Retinal pigment epithelial cell (primary cell): ENCODE measurements at regions not wholly inside any gene's neighbourhood (a gene's known extent, or its start where the extent isn't known, plus 50 kb on each side); places are given as distances from the start of the nearest gene placed in this dataset.

Experiments used
- DNase-seq: peaks from one replicate; pipeline ENCODE4 v3.0.0-alpha.2; 2010; ENCODE audit warnings: low read depth
- H3K4me3 ChIP-seq: 2 replicates; pipeline ENCODE4 v1.5.1; 2011; ENCODE audit warnings: mild to moderate bottlenecking, low read length, control low read depth, moderate library complexity
- TF ChIP-seq, protein P1 (sequence below): conservative IDR thresholded peaks from 2 replicates; pipeline ENCODE4 v1.5.1; 2011; ENCODE audit warnings: low read depth, low read length, control low read depth, inconsistent platforms

DNA sequence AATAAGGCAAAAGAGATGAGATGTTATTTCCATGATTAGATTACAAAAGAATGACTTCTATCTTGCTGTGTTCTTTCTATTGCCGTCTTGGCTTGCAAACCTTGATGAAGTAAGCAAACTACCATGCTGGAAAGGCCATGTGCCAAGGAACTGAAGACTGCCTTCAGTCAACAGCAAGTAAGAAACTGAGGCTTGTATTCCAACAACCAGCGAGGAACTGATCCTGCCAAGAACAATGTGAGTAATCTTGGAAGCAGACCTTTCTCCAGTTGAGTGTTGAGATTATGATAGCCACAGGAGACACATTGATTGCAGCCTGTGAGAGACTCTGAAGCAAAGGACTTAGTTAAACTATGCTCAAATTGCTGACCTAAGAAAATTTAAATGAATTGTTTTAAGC lies 164.6 kb upstream of the GRM3 start:
- no peak for DNase-seq
- H3K4me3 ChIP-seq = no peak overlapping the region
- TF ChIP-seq, protein P1, sequence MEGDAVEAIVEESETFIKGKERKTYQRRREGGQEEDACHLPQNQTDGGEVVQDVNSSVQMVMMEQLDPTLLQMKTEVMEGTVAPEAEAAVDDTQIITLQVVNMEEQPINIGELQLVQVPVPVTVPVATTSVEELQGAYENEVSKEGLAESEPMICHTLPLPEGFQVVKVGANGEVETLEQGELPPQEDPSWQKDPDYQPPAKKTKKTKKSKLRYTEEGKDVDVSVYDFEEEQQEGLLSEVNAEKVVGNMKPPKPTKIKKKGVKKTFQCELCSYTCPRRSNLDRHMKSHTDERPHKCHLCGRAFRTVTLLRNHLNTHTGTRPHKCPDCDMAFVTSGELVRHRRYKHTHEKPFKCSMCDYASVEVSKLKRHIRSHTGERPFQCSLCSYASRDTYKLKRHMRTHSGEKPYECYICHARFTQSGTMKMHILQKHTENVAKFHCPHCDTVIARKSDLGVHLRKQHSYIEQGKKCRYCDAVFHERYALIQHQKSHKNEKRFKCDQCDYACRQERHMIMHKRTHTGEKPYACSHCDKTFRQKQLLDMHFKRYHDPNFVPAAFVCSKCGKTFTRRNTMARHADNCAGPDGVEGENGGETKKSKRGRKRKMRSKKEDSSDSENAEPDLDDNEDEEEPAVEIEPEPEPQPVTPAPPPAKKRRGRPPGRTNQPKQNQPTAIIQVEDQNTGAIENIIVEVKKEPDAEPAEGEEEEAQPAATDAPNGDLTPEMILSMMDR = no peak

DNA sequence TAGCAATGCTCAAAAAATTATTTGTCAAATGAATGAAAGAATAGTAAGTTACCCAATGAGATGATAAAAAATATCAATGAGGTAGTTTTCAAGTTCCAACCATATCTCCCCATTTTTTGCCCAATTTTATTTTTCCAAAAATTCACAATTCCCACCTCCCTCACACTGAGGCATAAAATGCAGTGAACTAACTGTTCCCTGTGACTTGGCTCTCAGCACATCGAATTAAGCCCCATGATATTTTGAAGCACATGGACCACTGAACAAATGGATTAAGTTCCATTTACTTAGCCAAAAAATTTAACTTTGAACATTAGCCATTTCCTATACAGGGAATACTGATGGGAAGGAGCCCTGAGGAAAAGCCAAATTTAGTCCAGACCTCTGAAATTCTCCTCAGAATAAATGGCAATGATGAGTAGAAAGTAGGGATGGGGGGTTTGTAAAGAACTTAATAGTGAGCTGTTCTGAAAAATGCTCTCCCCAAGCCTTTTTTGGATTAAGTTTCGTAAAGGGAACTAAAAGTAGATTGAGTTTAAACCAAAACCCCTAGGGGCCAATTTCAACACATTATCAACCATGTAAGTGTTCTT lies 166.3 kb upstream of the GRM3 start:
- TF ChIP-seq, protein P1 = no peak
- H3K4me3 ChIP-seq = no peak overlapping the region
- DNase-seq = no peak

DNA sequence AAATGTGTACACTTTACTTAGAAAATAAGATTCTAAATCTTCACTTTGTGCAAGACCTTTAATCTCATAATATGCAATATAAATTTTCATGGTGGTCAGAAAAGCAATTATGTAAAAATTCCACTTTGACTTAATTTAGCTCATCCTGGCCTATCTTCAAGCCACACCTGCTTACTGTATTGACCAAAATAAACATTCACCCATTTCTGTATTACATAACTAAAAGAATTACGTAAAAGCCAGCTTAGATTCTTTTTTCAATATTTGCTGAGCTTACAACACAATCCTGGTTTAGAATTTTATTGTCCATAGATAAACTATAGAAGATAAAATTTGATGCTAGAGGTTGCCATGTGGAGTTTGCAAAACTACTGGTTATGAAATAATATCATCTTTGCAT lies 172.9 kb upstream of the GRM3 start:
- no peak overlapping the region for H3K4me3 ChIP-seq
- TF ChIP-seq, protein P1 = no peak
- no peak for DNase-seq

DNA sequence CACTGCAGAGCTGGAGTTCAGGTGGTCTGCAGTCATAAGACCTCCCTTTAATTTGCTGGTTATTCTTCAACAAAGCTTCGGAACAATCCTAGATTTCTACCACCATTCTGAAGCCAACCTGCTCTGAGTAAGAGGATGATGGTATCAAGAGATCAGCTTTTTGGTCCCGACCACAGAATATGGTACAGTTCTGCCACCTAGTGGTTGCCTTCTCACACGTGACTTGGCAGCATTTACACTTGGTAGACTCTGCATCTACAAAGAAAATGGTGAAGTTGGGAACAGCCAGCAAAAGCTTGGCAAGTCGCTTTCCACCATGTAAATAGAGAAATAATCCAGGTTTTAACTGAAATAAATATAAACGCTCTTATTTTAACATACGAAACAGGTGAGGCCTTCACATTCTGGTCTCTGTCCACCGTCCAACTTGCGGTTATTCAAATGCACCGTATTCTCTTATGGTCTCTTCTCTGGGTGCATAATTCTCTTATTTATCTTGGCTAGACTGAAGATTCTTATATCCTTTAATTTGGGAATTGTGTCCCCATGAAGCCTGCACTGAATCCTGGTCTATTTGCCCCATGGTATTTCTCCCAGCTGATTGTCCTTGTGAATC lies 173.9 kb upstream of the GRM3 start:
- TF ChIP-seq, protein P1 = peak; percentile 79
- no peak overlapping the region for H3K4me3 ChIP-seq
- peak; percentile 37 for DNase-seq

DNA sequence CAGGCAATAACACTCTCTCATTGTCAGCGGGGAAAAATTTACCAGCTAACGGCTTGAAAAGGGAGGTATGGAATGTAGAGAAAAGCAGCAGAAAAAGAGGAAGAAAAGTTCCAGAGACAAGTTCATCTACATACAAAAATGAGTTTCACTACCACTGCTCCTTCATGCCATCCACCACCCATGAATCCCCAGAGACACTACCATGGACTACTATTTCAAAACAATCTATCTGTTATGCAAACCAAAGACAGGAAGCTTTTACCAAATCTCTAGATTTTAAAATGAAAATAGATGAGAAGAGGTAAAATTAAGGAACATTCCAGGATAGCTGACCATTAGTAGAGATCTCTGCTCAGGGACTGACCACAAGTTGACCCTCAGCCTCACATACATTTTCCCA lies 189.0 kb upstream of the GRM3 start:
- TF ChIP-seq, protein P1 = no peak
- no peak overlapping the region for H3K4me3 ChIP-seq
- DNase-seq = no peak

DNA sequence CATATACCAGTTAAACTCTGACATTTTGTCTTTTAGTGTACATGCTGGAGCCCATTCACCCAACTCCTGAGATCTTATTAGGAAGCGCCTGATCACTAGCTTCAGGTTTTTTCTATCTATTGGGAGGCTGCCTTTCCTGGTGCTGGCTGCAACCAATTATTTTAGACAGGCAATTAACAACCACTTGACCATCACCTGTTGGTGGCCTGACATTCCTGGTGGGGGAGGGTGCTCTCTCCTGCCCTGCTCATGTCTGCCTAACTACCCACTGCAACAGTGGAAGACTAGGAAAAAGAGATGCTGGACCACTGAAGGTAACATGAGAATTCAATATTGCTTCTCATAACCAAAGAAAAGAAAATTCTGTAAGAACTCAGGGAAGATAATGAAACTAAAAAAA lies 190.3 kb upstream of the GRM3 start:
- H3K4me3 ChIP-seq = no peak overlapping the region
- no peak for DNase-seq
- TF ChIP-seq, protein P1 = no peak

DNA sequence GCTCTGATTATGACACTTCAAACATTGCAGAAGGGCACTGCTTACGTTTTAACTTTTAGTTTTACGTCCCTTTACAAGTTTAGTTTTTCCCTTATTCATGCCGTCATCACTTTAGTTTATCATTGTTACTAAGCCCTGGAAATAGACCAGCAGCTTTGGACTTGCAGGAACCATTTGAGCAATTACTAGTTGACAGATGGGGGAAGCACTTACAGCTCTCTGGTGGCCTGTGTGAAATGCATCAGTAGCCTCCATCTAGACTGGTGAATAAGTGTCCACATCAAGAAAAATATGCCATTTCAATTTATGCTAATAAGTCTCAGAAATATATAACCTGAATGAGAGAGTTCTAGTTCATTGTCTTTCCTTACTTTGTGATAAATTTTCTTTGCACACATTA lies 194.9 kb upstream of the GRM3 start:
- no peak for DNase-seq
- TF ChIP-seq, protein P1 = no peak
- H3K4me3 ChIP-seq = no peak overlapping the region
